Activated T-cell treated with anti-CD3 and anti-CD28 coated beads, Interleukin-2, amount 50 U/mL, for 24 hours (primary cell): ENCODE measurements at regions not wholly inside any gene's neighbourhood (a gene's known extent, or its start where the extent isn't known, plus 50 kb on each side); places are given as distances from the start of the nearest gene placed in this dataset.
"Not testable (repeated sequence)": the region's sequence is repeated elsewhere in the genome, so short reads cannot be mapped to it uniquely, and the experiment has no call there.

Experiments
- DNase-seq: peaks from one replicate; pipeline ENCODE4 v3.0.0-alpha.2; 2020
- H3K27ac Mint-ChIP-seq: 2 replicates; pipeline ENCODE4 v1.8.0; 2020; ENCODE audit warnings: mild to moderate bottlenecking, mixed read lengths
- H3K27me3 Mint-ChIP-seq: 2 replicates; pipeline ENCODE4 v1.8.0; 2020; ENCODE audit warnings: mixed read lengths
- H3K36me3 Mint-ChIP-seq: 2 replicates; pipeline ENCODE4 v1.8.0; 2020; ENCODE audit warnings: low read depth, mixed read lengths
- H3K4me1 Mint-ChIP-seq: 2 replicates; pipeline ENCODE4 v1.8.0; 2020; ENCODE audit warnings: low read depth, mixed read lengths
- H3K4me3 Mint-ChIP-seq: 2 replicates; pipeline ENCODE4 v1.8.0; 2020; ENCODE audit warnings: mild to moderate bottlenecking, moderate library complexity, mixed read lengths
- H3K9me3 Mint-ChIP-seq: 2 replicates; pipeline ENCODE4 v1.8.0; 2020; ENCODE audit warnings: mixed read lengths

DNA sequence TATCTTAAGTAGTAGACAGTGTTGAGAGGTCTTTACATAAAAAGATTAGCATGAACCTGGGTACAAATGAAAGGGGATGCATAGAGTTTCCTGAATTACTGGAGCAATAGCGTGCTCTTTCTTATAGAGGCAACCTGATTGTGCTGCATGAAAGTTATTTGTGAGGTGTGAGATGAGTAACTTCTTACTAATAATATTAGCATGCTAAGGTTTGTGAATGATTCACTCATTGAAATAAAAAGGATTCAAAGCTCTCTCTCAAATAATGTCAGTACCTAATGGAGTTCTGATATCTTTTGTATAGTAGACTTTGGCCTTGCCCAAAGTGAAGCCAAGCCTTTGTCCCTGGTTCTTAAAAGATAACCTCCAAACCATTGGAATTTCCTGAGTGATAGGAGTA lies 131.0 kb upstream of the CXXC4 start:
- H3K27ac Mint-ChIP-seq, result no peak overlapping the region
- no peaks in the 10 kb centered on the region for H3K9me3 Mint-ChIP-seq
- H3K27me3 Mint-ChIP-seq, result no peaks in the 10 kb centered on the region
- H3K4me3 Mint-ChIP-seq, result no peak overlapping the region
- no peaks in the 10 kb centered on the region for H3K4me1 Mint-ChIP-seq
- DNase-seq, result no peak
- H3K36me3 Mint-ChIP-seq, result no peaks in the 10 kb centered on the region

DNA sequence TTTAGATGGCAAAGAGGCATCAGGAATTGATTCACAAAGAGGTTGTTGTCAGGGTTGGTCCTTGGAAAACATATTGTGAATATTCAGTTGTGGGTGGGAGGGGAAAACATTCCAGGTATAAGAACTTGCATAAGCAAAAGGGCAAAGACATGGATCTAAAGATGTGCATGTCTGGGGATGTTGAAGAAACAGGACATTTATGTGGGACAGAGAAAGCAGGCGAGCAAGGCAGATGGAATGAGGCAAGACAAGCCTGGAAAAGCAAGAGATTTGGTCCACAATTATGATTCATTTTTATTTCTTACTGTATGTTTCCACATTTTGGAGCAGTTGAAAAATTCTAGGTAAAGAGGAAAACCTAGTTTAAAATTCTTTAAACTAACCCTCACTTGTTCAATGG lies 134.9 kb upstream of the CXXC4 start:
- Mint-ChIP-seq H3K9me3 (no peaks in the 10 kb centered on the region), H3K27ac (no peak overlapping the region), H3K4me1 (no peaks in the 10 kb centered on the region), H3K27me3 (no peaks in the 10 kb centered on the region), H3K4me3 (no peak overlapping the region), H3K36me3 (no peaks in the 10 kb centered on the region)
- DNase-seq, result no peak

DNA sequence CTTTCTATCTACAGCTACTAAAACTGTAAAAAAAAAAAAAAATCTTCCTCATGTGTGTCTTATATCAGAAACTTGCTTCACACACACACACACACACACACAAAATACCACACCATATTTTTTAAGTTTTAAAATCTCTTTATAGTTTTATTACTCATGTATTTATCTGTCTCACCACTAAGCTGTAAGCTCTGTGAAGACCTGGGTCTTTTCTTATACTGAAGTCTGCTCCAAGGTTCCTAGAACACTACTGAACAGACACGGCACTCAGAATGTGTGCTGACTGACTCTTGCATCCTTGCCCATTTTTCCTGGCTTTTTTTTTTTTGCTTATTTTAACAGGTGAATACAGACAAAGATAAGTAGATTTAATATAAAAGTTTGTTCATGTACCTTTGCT lies 135.6 kb upstream of the CXXC4 start:
- no peak overlapping the region for H3K27ac Mint-ChIP-seq
- DNase-seq, result no peak
- H3K27me3 Mint-ChIP-seq, result no peaks in the 10 kb centered on the region
- H3K36me3 Mint-ChIP-seq, result no peaks in the 10 kb centered on the region
- no peak overlapping the region for H3K4me3 Mint-ChIP-seq
- H3K4me1 Mint-ChIP-seq, result no peaks in the 10 kb centered on the region
- no peaks in the 10 kb centered on the region for H3K9me3 Mint-ChIP-seq

DNA sequence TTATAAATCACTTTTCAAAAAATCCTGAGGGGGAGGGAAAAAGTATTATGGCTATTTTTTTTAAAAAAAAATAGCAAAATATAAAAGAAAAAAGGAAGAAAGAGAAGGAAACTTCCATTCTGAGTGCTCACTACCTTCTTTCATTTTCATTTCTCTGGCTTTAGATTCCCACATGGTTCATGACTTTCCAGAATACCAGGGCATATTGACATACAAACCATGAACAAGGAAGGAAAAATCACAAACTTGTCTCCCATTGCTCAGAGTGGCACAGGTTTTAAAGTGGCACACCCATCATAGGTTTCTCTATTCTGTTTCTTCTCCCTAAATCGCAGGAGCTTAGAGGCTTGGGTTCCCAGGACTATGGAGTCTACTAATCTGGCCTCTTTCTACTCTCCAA lies 136.3 kb upstream of the CXXC4 start:
- H3K9me3 Mint-ChIP-seq, result no peaks in the 10 kb centered on the region
- H3K27ac Mint-ChIP-seq, result no peak overlapping the region

DNA sequence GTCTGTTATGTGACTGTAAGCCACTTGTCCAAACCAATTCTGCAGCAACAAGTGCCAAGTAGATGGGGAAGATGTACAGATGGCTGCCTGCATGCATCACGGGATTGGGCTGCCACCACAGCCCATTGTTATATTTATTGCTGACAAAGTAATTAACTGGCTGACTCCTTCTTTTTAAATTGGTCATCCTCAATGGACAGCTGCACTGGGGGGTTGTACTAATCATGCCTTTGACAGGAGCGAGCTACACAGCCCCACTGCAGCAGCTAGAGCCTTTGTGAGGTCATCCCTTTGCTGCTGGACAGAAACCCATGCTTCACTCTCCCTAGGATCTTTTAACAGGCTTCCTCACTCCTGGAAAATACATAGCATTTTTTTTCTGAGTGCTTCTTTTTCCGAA lies 146.7 kb upstream of the CXXC4 start:
- Mint-ChIP-seq H3K27ac (no peak overlapping the region), H3K9me3 (no peaks in the 10 kb centered on the region), H3K27me3 (no peaks in the 10 kb centered on the region), H3K36me3 (no peaks in the 10 kb centered on the region), H3K4me1 (no peaks in the 10 kb centered on the region), H3K4me3 (no peak overlapping the region)
- no peak for DNase-seq

More for the DNA sequence above, 136.3 kb upstream of the CXXC4 start:
- Mint-ChIP-seq H3K27me3 (no peaks in the 10 kb centered on the region), H3K4me3 (no peak overlapping the region), H3K36me3 (no peaks in the 10 kb centered on the region), H3K4me1 (no peaks in the 10 kb centered on the region)
- DNase-seq, result no peak

DNA sequence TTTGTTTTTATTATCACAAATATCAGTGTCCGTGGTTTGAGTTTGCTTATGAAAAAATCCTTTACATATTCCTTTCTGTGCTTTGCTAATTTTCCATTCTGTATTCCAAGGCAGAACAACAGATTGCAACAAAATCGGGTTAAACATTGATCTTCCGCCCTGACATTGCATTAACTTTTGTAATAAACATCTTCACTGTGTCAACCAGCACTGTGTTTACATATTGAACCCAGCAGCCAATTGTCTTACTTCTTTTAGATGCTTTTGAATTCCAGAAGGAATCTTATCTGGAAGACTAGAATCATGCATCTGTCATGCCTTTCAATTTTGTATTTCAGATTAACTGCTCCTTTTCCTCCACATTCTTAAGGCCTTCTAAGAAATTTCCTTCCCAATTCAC lies 147.8 kb upstream of the CXXC4 start:
- no peak overlapping the region for H3K27ac Mint-ChIP-seq
- H3K36me3 Mint-ChIP-seq, result no peaks in the 10 kb centered on the region
- no peak overlapping the region for H3K4me3 Mint-ChIP-seq
- H3K27me3 Mint-ChIP-seq, result no peaks in the 10 kb centered on the region
- no peak for DNase-seq
- no peaks in the 10 kb centered on the region for H3K4me1 Mint-ChIP-seq
- H3K9me3 Mint-ChIP-seq, result no peaks in the 10 kb centered on the region

DNA sequence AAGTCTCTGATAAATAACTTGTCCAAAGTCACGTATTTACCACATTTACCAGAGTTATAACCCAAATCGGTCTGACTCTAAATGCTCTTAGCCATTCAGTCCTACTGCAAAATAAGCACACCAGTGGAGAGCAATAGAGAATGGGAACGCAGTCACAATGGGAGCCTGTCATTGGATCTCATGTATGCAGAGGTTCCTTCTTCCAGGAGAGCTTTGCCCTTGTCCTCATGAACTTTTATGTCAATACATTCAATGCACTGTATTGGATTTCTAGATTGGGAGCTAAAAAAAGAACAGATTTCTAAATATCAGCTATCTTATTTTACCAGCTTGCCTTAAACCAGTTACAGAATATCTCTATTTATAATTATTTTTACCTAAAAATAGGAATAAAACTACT lies 149.1 kb upstream of the CXXC4 start:
- no peak overlapping the region for H3K4me3 Mint-ChIP-seq
- H3K9me3 Mint-ChIP-seq, result no peaks in the 10 kb centered on the region
- no peaks in the 10 kb centered on the region for H3K36me3 Mint-ChIP-seq

DNA sequence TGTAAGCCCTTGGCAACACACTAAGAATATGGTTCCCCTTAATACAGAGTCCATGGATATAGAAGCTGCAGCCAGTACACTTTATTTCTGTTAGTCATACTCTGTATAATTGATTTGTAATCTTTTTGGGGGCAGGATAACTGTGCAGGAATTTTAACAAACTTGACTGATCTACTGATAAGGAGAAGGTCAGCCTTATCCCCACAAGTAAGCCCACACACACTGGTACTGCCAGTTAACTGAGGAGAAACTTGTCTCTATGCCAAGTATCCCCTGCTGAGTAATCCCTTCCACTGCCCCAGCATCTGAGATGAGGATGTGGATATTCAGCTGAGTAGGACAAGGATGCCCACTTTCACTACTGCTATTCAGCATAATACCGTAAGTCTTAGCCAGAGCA lies 154.9 kb upstream of the CXXC4 start:
- no peaks in the 10 kb centered on the region for H3K4me1 Mint-ChIP-seq
- DNase-seq, result no peak
- H3K36me3 Mint-ChIP-seq, result no peaks in the 10 kb centered on the region
- H3K27ac Mint-ChIP-seq, result no peak overlapping the region
- no peak overlapping the region for H3K4me3 Mint-ChIP-seq
- H3K27me3 Mint-ChIP-seq, result no peaks in the 10 kb centered on the region
- peaks cover 7% of the 10 kb centered on the region for H3K9me3 Mint-ChIP-seq

More for the DNA sequence above, 149.1 kb upstream of the CXXC4 start:
- no peaks in the 10 kb centered on the region for H3K4me1 Mint-ChIP-seq
- H3K27me3 Mint-ChIP-seq, result no peaks in the 10 kb centered on the region
- DNase-seq, result no peak
- no peak overlapping the region for H3K27ac Mint-ChIP-seq

DNA sequence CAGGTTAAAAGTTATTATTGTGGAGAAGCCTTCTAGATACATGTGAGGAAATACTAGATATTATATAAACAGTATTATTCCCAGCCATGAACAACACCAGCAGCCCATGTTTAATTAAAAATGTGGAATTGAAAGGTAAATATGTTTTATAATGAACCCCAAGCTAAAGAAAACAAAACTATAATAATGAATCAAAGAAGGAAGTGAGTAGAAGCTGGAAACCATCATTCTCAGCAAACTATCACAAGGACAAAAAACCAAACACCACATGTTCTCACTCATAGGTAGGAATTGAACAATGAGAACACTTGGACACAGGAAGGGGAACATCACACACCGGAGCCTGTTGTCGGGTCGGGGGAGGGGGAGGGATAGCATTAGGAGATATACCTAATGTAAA lies 167.6 kb upstream of the CXXC4 start:
- not testable (repeated sequence) for H3K36me3 Mint-ChIP-seq, H3K4me1 Mint-ChIP-seq

DNA sequence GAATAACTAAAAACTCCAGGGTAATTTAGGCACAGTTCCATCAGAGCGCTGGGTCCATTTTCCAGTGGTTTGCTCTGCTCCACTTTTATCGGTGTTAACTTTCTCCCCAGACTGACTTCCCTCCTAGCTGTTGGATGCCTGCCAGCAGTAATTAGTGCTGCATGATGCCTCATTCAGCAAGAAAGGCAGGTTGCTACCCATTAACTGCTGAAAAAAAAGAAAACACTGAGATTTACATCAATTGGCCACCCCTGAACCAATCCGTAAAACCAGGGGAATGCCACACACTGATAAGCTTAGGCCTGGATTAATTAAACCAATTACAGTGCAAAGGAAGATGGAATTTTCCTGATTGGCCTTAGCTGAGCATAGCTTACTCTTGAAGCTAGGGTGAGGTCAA lies 182.4 kb upstream of the CXXC4 start:
- DNase-seq, result no peak
- H3K27me3 Mint-ChIP-seq, result no peaks in the 10 kb centered on the region
- H3K27ac Mint-ChIP-seq, result no peak overlapping the region
- no peaks in the 10 kb centered on the region for H3K36me3 Mint-ChIP-seq
- no peaks in the 10 kb centered on the region for H3K4me1 Mint-ChIP-seq
- H3K4me3 Mint-ChIP-seq, result no peak overlapping the region
- H3K9me3 Mint-ChIP-seq, result no peaks in the 10 kb centered on the region

More for the DNA sequence above, 167.6 kb upstream of the CXXC4 start:
- peaks cover 12% of the 10 kb centered on the region for H3K9me3 Mint-ChIP-seq
- not testable (repeated sequence) for H3K27ac Mint-ChIP-seq, DNase-seq, H3K4me3 Mint-ChIP-seq, H3K27me3 Mint-ChIP-seq

DNA sequence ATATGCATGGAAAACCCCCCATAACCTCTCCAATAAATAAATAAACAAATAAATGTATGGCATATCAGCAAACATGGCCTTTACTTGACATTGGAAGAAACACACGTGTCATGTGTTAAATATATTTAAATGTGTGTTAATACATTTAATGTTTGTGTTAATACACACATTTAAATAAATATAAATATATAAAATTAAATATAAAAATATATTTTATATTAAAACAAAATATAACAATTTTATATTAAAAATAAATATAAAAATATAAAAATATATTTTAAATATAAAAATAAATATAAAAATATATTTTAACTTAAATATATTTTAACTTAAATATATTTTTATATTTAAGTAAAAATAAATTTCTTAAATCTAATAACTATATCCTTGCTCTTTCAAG lies 187.6 kb upstream of the CXXC4 start:
- Mint-ChIP-seq H3K4me3 (no peak overlapping the region), H3K27ac (no peak overlapping the region), H3K36me3 (no peaks in the 10 kb centered on the region), H3K9me3 (peaks cover 7% of the 10 kb centered on the region), H3K27me3 (no peaks in the 10 kb centered on the region), H3K4me1 (no peaks in the 10 kb centered on the region)
- DNase-seq, result no peak

DNA sequence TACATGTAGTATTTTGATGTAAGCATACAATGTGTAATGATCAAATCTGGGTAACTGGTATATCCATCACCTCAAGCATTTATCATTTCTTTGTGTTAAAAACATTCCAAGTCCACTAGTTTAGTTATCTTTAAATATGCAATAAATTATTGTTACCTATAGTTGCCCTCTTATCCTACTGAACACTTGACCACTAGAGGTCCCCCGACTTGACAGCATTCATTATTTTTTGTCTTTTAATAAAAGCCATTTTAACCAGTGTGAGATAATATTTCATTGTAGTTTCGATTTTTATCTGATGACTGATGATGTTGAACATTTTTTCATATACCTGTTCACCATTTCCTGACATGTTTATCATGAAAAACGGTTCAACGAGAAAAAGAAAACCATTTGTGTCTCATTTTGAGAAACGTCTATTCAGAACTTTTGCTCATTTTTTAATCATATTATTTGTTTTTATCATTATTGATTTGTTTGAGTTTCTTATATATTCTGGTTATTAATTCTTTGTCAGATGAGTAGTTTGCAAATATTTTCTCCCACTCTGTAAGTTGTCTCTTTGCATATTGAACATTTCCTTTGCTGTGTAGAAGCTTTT lies 199.0 kb upstream of the CXXC4 start:
- H3K36me3 Mint-ChIP-seq, result no peaks in the 10 kb centered on the region
- peaks cover 5% of the 10 kb centered on the region for H3K9me3 Mint-ChIP-seq
- no peaks in the 10 kb centered on the region for H3K4me1 Mint-ChIP-seq
- no peak overlapping the region for H3K27ac Mint-ChIP-seq
- no peak for DNase-seq
- no peaks in the 10 kb centered on the region for H3K27me3 Mint-ChIP-seq
- no peak overlapping the region for H3K4me3 Mint-ChIP-seq

DNA sequence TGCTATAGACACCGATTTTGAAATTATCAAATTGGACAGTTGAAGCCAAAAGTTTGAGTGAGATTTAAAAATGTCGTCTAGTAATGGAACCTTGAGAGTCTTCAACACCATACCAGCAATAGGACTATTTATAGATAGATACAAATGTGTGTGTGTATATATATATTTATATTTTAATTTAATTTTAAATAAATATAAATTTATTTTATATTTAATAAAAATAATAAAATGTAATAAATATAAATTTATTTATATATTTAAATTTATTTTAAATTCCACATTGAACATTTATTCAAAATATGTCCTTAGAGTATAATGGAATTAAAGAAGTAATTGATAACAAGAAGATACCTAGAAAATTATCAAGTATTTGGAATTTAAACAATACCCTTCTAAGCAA lies 221.9 kb upstream of the CXXC4 start:
- no peaks in the 10 kb centered on the region for H3K36me3 Mint-ChIP-seq
- H3K4me3 Mint-ChIP-seq, result no peak overlapping the region
- no peak overlapping the region for H3K27ac Mint-ChIP-seq
- H3K27me3 Mint-ChIP-seq, result no peaks in the 10 kb centered on the region
- H3K9me3 Mint-ChIP-seq, result no peaks in the 10 kb centered on the region
- no peaks in the 10 kb centered on the region for H3K4me1 Mint-ChIP-seq
- DNase-seq, result no peak

DNA sequence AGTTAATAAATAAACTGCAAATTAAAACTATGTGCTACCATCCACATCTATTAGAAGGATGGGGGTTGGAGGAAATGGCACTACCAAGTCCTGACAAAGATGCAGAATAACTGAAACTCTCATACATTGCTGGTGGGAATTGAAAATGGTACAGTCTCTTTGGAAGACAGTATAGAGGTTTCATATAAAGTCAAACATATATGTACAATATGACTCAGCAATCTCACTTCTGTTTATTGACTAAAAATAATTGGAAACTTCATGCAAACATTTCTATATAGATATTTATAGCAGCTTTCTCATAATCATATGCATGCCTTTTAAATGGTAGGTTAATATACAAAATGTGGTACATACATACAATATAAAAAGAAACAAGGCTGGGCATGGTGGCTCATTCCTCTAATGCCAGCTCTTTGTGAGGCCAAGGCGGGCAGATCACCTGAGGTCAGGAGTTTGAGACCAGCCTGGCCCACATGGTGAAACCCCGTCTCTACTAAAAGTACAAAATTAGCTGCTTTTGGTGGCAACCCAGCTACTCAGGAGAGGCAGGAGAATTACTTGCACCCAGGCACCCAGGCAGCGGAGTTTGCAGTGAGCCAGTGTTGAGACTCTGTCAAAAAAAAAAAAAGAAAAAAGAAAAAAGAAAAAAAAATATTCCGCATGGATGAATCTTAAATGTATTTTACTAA lies 225.0 kb upstream of the CXXC4 start:
- DNase-seq, result no peak
- no peaks in the 10 kb centered on the region for H3K27me3 Mint-ChIP-seq
- no peak overlapping the region for H3K4me3 Mint-ChIP-seq
- no peak overlapping the region for H3K27ac Mint-ChIP-seq
- H3K4me1 Mint-ChIP-seq, result no peaks in the 10 kb centered on the region
- H3K36me3 Mint-ChIP-seq, result no peaks in the 10 kb centered on the region
- H3K9me3 Mint-ChIP-seq, result no peaks in the 10 kb centered on the region

DNA sequence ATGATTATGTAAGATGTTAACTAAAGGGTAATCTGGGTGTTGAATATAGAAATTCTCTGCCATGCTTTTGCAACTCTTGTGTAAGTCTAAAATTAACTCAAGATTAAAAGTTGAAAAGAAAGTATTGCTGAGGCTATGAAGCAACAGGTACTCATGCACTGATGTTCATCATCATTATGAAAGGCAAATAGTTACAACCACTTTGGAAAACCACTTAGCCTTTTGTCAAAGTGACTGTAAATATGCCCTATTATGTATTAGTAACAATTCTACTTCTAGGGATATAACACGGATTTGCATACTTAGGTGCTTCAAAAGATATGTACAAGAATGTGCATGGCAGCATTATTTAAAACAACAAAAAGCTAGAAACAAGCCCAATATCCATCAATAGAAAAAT lies 227.8 kb upstream of the CXXC4 start:
- Mint-ChIP-seq H3K36me3 (no peaks in the 10 kb centered on the region), H3K9me3 (no peaks in the 10 kb centered on the region), H3K4me1 (no peaks in the 10 kb centered on the region), H3K27me3 (no peaks in the 10 kb centered on the region), H3K4me3 (no peak overlapping the region), H3K27ac (no peak overlapping the region)
- DNase-seq, result no peak

DNA sequence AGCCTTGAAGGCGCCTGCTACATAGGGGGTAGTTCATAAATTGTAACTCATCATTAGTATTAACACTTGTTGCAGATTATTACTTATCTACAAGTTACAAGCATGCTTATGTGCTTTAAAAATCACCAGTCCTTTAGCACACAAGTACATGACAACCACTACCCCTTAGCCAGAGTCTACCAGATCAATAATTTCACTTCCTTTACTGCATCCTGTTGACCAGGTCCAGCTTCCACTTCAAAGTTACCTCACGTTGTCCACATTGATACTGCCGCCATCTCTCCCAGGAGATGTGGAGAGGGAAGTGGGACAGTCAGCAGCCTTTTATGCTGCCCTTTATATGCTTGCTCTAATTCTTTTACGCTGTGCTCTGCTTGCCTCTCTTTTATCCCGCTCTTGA lies 231.3 kb upstream of the CXXC4 start:
- Mint-ChIP-seq H3K4me3 (no peak overlapping the region), H3K36me3 (no peaks in the 10 kb centered on the region), H3K9me3 (no peaks in the 10 kb centered on the region)

More for the DNA sequence above, 231.3 kb upstream of the CXXC4 start:
- Mint-ChIP-seq H3K27me3 (no peaks in the 10 kb centered on the region), H3K4me1 (peaks cover 3% of the 10 kb centered on the region), H3K27ac (no peak overlapping the region)
- DNase-seq, result no peak
